ENCODE measurements at regions not wholly inside any gene's neighbourhood (a gene's known extent, or its start where the extent isn't known, plus 50 kb on each side); places are given as distances from the start of the nearest gene placed in this dataset.

DNA sequence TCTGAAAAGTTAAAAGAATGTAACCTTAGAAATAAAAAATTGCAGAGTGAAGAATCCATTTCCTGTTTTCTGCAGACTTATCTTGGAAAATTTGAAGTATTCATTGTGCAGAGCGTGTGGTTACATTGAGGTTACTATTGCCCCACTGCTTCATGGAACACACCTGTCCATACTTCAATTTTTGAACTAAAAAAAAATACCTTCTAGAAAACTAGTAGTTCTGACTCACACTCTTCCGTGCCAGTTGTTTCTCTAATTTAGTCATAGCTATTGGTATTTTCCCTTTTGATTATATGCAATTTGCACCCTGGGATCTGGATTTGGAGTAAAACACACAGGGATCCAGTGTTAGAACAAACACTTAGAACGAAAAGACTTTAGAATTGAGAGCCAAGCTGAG is 111.8 kb upstream of the LYSMD4 start:
- H3K27ac ChIP-seq (ENCODE audit: low read length) = no peak overlapping the region
- H2AFZ ChIP-seq (ENCODE audit: low read depth, low read length) = no peak overlapping the region
- no peaks in the 10 kb centered on the region for H3K9me2 ChIP-seq (ENCODE audit: insufficient read depth, low read length)
- no peaks in the 10 kb centered on the region for H3K27me3 ChIP-seq (ENCODE audit: insufficient read depth, low read depth, low read length)
- H4K20me1 ChIP-seq (ENCODE audit: insufficient read depth) = no peaks in the 10 kb centered on the region
- H3K9me3 ChIP-seq (ENCODE audit: low read length) = no peaks in the 10 kb centered on the region
- no peaks in the 10 kb centered on the region for H3F3A ChIP-seq (ENCODE audit: insufficient read depth, low read length, poor library complexity, severe bottlenecking)
- H3K79me2 ChIP-seq (replicated peaks; ENCODE audit: insufficient read depth, low read length) = no peaks in the 10 kb centered on the region
- H3K9ac ChIP-seq (ENCODE audit: low read length) = no peak overlapping the region
- no peaks in the 10 kb centered on the region for H3K36me3 ChIP-seq (ENCODE audit: insufficient read depth, low read length)
- TF ChIP-seq RAD21 (conservative IDR thresholded peaks at IDR 0.05) (no peak), MXI1 (conservative IDR thresholded peaks at IDR 0.05; ENCODE audit: poor library complexity, severe bottlenecking) (no peak), TAF1 (IDR thresholded peaks at IDR 0.05; ENCODE audit: low read depth) (no peak), EP300 (conservative IDR thresholded peaks at IDR 0.05; ENCODE audit: poor library complexity, severe bottlenecking) (no peak), EZH2 (IDR thresholded peaks at IDR 0.05; ENCODE audit: borderline replicate concordance, insufficient read depth, low read length, poor library complexity, severe bottlenecking) (no peak), SMC3 (conservative IDR thresholded peaks at IDR 0.05; ENCODE audit: poor library complexity) (no peak), POLR2AphosphoS5 (IDR thresholded peaks at IDR 0.05) (no peak)
- TF ChIP-seq, protein P1, sequence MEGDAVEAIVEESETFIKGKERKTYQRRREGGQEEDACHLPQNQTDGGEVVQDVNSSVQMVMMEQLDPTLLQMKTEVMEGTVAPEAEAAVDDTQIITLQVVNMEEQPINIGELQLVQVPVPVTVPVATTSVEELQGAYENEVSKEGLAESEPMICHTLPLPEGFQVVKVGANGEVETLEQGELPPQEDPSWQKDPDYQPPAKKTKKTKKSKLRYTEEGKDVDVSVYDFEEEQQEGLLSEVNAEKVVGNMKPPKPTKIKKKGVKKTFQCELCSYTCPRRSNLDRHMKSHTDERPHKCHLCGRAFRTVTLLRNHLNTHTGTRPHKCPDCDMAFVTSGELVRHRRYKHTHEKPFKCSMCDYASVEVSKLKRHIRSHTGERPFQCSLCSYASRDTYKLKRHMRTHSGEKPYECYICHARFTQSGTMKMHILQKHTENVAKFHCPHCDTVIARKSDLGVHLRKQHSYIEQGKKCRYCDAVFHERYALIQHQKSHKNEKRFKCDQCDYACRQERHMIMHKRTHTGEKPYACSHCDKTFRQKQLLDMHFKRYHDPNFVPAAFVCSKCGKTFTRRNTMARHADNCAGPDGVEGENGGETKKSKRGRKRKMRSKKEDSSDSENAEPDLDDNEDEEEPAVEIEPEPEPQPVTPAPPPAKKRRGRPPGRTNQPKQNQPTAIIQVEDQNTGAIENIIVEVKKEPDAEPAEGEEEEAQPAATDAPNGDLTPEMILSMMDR (IDR thresholded peaks at IDR 0.05; ENCODE audit: poor library complexity, severe bottlenecking) = no peak
- TF ChIP-seq, protein P2, sequence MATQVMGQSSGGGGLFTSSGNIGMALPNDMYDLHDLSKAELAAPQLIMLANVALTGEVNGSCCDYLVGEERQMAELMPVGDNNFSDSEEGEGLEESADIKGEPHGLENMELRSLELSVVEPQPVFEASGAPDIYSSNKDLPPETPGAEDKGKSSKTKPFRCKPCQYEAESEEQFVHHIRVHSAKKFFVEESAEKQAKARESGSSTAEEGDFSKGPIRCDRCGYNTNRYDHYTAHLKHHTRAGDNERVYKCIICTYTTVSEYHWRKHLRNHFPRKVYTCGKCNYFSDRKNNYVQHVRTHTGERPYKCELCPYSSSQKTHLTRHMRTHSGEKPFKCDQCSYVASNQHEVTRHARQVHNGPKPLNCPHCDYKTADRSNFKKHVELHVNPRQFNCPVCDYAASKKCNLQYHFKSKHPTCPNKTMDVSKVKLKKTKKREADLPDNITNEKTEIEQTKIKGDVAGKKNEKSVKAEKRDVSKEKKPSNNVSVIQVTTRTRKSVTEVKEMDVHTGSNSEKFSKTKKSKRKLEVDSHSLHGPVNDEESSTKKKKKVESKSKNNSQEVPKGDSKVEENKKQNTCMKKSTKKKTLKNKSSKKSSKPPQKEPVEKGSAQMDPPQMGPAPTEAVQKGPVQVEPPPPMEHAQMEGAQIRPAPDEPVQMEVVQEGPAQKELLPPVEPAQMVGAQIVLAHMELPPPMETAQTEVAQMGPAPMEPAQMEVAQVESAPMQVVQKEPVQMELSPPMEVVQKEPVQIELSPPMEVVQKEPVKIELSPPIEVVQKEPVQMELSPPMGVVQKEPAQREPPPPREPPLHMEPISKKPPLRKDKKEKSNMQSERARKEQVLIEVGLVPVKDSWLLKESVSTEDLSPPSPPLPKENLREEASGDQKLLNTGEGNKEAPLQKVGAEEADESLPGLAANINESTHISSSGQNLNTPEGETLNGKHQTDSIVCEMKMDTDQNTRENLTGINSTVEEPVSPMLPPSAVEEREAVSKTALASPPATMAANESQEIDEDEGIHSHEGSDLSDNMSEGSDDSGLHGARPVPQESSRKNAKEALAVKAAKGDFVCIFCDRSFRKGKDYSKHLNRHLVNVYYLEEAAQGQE (IDR thresholded peaks at IDR 0.05; ENCODE audit: borderline replicate concordance) = no peak
- H3K4me2 ChIP-seq (ENCODE audit: low read length) = no peak overlapping the region
- no peak overlapping the region for H3K4me3 ChIP-seq (ENCODE audit: low read length)

DNA sequence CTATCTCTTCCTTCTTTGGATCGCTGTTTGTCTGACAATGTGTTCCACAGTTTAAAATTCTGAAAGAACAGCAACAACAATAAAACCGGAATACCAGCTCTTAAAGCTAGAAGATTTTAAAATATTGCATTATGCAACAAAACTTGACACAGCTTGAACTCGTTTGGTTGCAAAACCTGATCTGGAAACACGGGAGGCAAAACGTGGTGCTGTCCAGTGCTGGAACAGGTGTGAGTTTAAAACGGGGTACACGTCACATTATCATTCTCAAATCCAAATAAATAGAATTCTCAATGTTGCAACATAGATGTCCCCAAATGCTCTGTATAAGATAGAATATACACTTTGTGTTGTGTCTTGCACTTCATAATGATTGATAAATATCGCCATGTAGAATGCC is 110.9 kb upstream of the LYSMD4 start:
- Histone ChIP-seq H3K9me3 (ENCODE audit: low read length) (no peaks in the 10 kb centered on the region), H3K27ac (ENCODE audit: low read length) (no peak overlapping the region), H3K27me3 (ENCODE audit: insufficient read depth, low read depth, low read length) (no peaks in the 10 kb centered on the region), H3K9ac (ENCODE audit: low read length) (no peak overlapping the region), H3K9me2 (ENCODE audit: insufficient read depth, low read length) (no peaks in the 10 kb centered on the region), H3K4me2 (ENCODE audit: low read length) (no peak overlapping the region), H3K36me3 (ENCODE audit: insufficient read depth, low read length) (no peaks in the 10 kb centered on the region), H3K79me2 (replicated peaks; ENCODE audit: insufficient read depth, low read length) (no peaks in the 10 kb centered on the region), H4K20me1 (ENCODE audit: insufficient read depth) (no peaks in the 10 kb centered on the region), H3F3A (ENCODE audit: insufficient read depth, low read length, poor library complexity, severe bottlenecking) (no peaks in the 10 kb centered on the region), H3K4me3 (ENCODE audit: low read length) (no peak overlapping the region), H2AFZ (ENCODE audit: low read depth, low read length) (no peak overlapping the region)
- TF ChIP-seq POLR2AphosphoS5 (IDR thresholded peaks at IDR 0.05) (no peak), RAD21 (conservative IDR thresholded peaks at IDR 0.05) (no peak), SMC3 (conservative IDR thresholded peaks at IDR 0.05; ENCODE audit: poor library complexity) (no peak), MXI1 (conservative IDR thresholded peaks at IDR 0.05; ENCODE audit: poor library complexity, severe bottlenecking) (no peak), EP300 (conservative IDR thresholded peaks at IDR 0.05; ENCODE audit: poor library complexity, severe bottlenecking) (no peak)
- TF ChIP-seq, protein P2 (IDR thresholded peaks at IDR 0.05; ENCODE audit: borderline replicate concordance) = no peak
